GM19239 (cell line): ENCODE measurements at regions not wholly inside any gene's neighbourhood (a gene's known extent, or its start where the extent isn't known, plus 50 kb on each side); places are given as distances from the start of the nearest gene placed in this dataset.

Source experiments
- DNase-seq: peaks from one replicate; pipeline ENCODE4 v3.0.0; 2011; ENCODE audit warnings: low spot score; ENCODE audit not compliant: insufficient read length
- FAIRE-seq: peaks from 2 replicates; lab custom pipeline; 2011; peaks lifted over from hg19 to GRCh38; lab: Jason Lieb, UNC

DNA sequence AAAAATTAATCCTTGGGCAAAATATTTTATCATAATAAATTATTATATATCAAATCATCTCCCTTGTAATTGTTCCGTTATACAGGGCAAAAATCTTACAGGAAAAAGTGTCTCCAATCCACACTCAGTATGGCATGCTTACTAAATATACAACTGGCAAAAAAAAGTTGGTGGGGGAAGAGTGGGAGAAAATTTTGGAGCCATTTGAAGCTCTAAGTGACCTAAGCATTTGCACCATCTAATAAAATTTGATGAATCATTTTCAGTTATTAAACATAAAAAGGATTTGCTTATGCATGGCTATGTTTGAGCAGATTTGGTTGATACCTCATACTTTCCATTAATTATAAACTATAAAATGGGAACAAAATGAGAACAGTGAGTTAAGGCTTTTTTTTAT lies 68.1 kb upstream of the FAM9C start:
- no peak for DNase-seq
- no peak for FAIRE-seq

GRCh38 chrX:13110433-13111324 lies 66.3 kb upstream of the FAM9C start:
- no peak for DNase-seq
- no peak for FAIRE-seq

- FAIRE-seq: no peak
Observed at GRCh38 chrX:13109817-13110216, 65.4 kb upstream of the FAM9C start.

GRCh38 chrX:13103914-13104274 lies 59.5 kb upstream of the FAM9C start:
- no peak for DNase-seq
- no peak for FAIRE-seq

More at GRCh38 chrX:13109817-13110216, 65.4 kb upstream of the FAM9C start:
- DNase-seq: no peak

DNA sequence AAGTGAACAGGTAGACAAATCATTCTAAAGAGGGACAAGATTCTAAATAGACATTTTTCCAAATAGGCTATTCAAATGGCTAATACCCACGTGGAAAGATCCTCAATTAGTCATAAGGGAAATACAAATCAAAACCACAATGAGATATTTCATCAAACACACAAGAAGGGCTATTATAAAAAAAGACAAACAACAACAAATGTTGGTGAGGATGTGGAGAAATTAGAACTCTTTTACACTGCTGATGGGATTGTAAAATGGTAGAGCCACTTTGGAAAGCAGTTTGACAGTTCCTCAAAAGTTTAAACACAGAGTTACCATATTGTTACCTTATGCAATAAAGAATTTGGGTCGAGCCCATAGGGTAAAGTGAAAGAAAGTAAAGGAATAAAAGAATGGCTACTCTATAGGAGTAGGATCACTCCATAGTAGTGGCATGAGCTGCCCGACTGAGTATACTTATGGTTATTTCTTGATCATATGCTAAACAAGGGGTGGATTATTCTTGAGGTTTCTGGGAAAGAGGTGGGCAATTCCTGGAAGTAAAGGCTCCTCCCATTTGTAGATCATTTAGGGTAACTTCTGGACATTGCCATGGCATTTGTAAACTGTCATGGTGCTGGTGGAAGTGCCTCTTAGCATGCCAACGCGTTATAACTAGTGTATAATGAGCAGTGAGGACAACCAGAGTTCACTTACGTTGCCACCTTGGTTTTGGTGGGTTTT lies 58.9 kb upstream of the FAM9C start:
- DNase-seq (no peak), FAIRE-seq (no peak)

DNA sequence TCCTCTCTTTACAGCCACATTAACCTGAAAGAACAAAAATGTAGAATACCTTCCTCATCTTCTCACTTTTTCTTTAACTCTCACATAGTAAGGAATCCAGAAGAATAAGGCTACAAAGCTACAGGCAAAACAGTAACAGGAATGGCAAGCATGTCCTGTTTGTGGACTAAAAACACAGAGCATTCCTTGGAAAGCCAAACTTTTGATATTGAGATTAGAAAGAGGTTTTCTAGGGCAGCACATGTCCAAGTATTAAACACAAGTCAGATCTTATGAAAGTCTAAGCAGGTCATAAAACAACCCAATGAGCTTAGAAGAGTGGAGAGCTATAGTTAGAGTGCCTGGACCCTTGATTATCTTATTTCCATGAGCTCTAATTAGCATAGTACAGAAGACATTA lies 58.2 kb upstream of the FAM9C start:
- DNase-seq (no peak), FAIRE-seq (no peak)

DNA sequence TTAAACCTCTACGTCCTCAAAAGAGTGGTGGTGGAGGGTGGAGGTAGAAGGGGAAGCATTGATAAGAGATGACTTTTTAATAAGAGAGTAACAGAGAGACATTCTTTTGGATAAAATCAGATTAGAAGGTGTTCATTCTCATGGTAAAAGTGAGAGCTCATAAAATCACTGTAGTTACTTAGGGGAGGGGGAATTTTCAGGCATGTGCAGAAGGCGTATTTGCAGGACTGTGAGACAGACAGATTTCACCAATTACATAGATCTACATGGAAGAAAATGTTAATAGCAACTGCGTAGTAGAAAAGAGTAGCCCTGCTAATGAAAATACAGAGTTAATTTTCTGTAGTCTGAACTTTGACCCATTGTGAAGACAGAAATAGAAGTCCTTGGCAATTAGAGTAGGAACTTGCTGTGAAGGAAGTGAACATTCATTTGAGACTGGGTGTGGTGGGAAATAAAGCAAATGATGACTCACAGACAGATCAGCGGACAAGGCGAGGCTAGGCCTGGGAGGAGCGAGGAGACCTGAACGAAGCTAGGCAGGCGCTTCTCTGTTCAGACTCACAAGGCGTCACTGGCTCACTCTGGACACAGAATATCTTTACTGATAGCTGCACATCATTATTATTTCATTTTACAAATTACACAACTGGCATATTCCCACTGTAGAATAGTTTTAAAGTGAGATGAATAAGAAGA lies 57.2 kb upstream of the FAM9C start:
- FAIRE-seq (peak; percentile 96), DNase-seq (no peak)

DNA sequence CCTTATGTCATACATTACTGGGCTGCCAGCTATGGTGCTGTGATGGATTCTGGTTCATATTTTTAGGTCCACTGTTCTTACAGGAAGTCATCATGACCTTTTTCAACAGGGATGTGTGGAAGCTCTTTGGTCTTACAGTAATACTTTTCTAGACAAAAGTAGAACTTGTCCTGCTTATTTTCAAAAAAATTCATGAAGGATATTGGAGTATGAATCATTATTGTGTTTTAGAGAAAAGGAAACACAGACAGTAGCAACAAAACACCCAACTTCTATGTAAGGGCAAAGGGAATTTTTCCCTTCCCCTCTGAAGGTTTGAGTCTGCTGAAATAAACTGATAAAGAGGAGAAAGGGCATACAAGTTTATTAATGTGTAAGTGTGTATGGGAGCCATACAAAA lies 54.7 kb upstream of the FAM9C start:
- FAIRE-seq: no peak
- no peak for DNase-seq

- no peak for FAIRE-seq
- no peak for DNase-seq
Observed at GRCh38 chrX:13096728-13097127, 52.3 kb upstream of the FAM9C start.

DNA sequence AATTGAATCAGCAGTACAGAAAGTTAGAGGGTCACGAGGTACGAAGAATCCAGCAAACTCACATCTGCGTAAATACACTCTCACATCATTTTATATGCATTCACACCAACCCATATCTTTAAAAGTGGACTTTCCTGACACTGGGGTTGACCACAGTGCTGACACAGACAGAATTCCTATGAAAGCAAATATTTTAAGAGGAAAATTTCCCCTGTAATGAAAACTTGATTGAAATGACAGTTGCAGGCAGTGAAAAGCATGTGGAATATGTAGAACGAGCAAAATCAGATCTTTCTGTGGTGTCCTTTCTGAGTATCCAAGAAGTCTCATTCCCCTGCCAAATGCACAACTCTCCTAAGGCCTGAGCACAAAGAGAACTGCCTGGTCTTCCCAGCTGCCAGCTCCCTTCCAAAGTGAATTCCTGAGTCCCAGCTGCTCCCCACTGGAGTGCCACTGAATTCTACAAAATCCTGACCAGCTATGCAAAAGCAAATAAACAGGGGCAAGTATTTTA lies 50.5 kb upstream of the FAM9C start:
- FAIRE-seq: no peak
- no peak for DNase-seq

DNA sequence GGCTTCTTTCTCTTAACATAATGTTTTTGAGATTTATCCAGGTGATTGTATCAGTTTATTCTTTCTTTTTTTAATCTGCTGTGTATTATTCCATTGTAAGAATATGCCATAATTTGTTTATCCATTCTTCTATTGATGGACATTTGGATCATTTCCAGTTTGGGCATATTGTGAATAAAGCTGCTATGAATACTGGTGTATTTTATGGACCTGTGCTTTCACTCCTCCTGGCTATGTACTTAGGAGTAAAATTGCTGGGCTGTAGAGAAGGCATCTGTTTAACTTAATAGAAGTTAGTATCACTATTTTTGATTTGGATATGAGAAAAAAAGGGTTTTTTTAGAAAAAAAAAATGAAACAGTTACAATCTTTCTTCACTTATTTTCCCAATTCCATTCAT lies 50.0 kb upstream of the FAM9C start:
- DNase-seq: no peak
- FAIRE-seq: no peak
